ENCODE measurements at regions not wholly inside any gene's neighbourhood (a gene's known extent, or its start where the extent isn't known, plus 50 kb on each side); places are given as distances from the start of the nearest gene placed in this dataset.

GRCh38 chr14:58751788-58752187, 114.0 kb downstream of the DACT1 start:
- no peak for TF ChIP-seq SMC3 (conservative IDR thresholded peaks at IDR 0.05; ENCODE audit: poor library complexity)
- no peak for TF ChIP-seq EP300 (conservative IDR thresholded peaks at IDR 0.05; ENCODE audit: poor library complexity, severe bottlenecking)
- TF ChIP-seq TAF1 (IDR thresholded peaks at IDR 0.05; ENCODE audit: low read depth): no peak
- no peak overlapping the region for H3K27ac ChIP-seq (ENCODE audit: low read length)
- no peak overlapping the region for H3K9ac ChIP-seq (ENCODE audit: low read length)
- H2AFZ ChIP-seq (ENCODE audit: low read depth, low read length): no peak overlapping the region
- no peaks in the 10 kb centered on the region for H3K36me3 ChIP-seq (ENCODE audit: insufficient read depth, low read length)
- no peaks in the 10 kb centered on the region for H3K79me2 ChIP-seq (replicated peaks; ENCODE audit: insufficient read depth, low read length)
- no peaks in the 10 kb centered on the region for H3K27me3 ChIP-seq (ENCODE audit: insufficient read depth, low read depth, low read length)
- no peaks in the 10 kb centered on the region for H3K9me2 ChIP-seq (ENCODE audit: insufficient read depth, low read length)
- H3K4me3 ChIP-seq (ENCODE audit: low read length): no peak overlapping the region
- no peaks in the 10 kb centered on the region for H3F3A ChIP-seq (ENCODE audit: insufficient read depth, low read length, poor library complexity, severe bottlenecking)
- no peaks in the 10 kb centered on the region for H3K9me3 ChIP-seq (ENCODE audit: low read length)
- H3K4me2 ChIP-seq (ENCODE audit: low read length): no peak overlapping the region
- no peaks in the 10 kb centered on the region for H4K20me1 ChIP-seq (ENCODE audit: insufficient read depth)

- no peak overlapping the region for H3K9ac ChIP-seq (ENCODE audit: low read length)
- TF ChIP-seq EP300 (conservative IDR thresholded peaks at IDR 0.05; ENCODE audit: poor library complexity, severe bottlenecking) (no peak), EZH2 (IDR thresholded peaks at IDR 0.05; ENCODE audit: borderline replicate concordance, insufficient read depth, low read length, poor library complexity, severe bottlenecking) (no peak), REST (IDR thresholded peaks at IDR 0.05; ENCODE audit: borderline replicate concordance) (no peak), MXI1 (conservative IDR thresholded peaks at IDR 0.05; ENCODE audit: poor library complexity, severe bottlenecking) (no peak), CTCF (IDR thresholded peaks at IDR 0.05; ENCODE audit: poor library complexity, severe bottlenecking) (no peak), POLR2AphosphoS5 (IDR thresholded peaks at IDR 0.05) (no peak), SMC3 (conservative IDR thresholded peaks at IDR 0.05; ENCODE audit: poor library complexity) (no peak), TAF1 (IDR thresholded peaks at IDR 0.05; ENCODE audit: low read depth) (no peak), RAD21 (conservative IDR thresholded peaks at IDR 0.05) (no peak)
- no peak overlapping the region for H3K4me2 ChIP-seq (ENCODE audit: low read length)
- H2AFZ ChIP-seq (ENCODE audit: low read depth, low read length): no peak overlapping the region
- H3K27ac ChIP-seq (ENCODE audit: low read length): no peak overlapping the region
- H3K79me2 ChIP-seq (replicated peaks; ENCODE audit: insufficient read depth, low read length): no peaks in the 10 kb centered on the region
- H4K20me1 ChIP-seq (ENCODE audit: insufficient read depth): no peaks in the 10 kb centered on the region
- H3K27me3 ChIP-seq (ENCODE audit: insufficient read depth, low read depth, low read length): no peaks in the 10 kb centered on the region
- no peaks in the 10 kb centered on the region for H3K9me3 ChIP-seq (ENCODE audit: low read length)
- no peaks in the 10 kb centered on the region for H3F3A ChIP-seq (ENCODE audit: insufficient read depth, low read length, poor library complexity, severe bottlenecking)
- H3K9me2 ChIP-seq (ENCODE audit: insufficient read depth, low read length): no peaks in the 10 kb centered on the region
- no peaks in the 10 kb centered on the region for H3K36me3 ChIP-seq (ENCODE audit: insufficient read depth, low read length)
- H3K4me3 ChIP-seq (ENCODE audit: low read length): no peak overlapping the region
Observed at GRCh38 chr14:58752289-58752688, 114.5 kb downstream of the DACT1 start.

- no peaks in the 10 kb centered on the region for H3K79me2 ChIP-seq (replicated peaks; ENCODE audit: insufficient read depth, low read length)
- H3K9me2 ChIP-seq (ENCODE audit: insufficient read depth, low read length): no peaks in the 10 kb centered on the region
- H2AFZ ChIP-seq (ENCODE audit: low read depth, low read length): no peak overlapping the region
- no peaks in the 10 kb centered on the region for H4K20me1 ChIP-seq (ENCODE audit: insufficient read depth)
- H3K9ac ChIP-seq (ENCODE audit: low read length): no peak overlapping the region
- no peak overlapping the region for H3K4me3 ChIP-seq (ENCODE audit: low read length)
- no peaks in the 10 kb centered on the region for H3K36me3 ChIP-seq (ENCODE audit: insufficient read depth, low read length)
- H3K4me2 ChIP-seq (ENCODE audit: low read length): no peak overlapping the region
- H3K27ac ChIP-seq (ENCODE audit: low read length): no peak overlapping the region
- TF ChIP-seq CTCF (IDR thresholded peaks at IDR 0.05; ENCODE audit: poor library complexity, severe bottlenecking) (no peak), EP300 (conservative IDR thresholded peaks at IDR 0.05; ENCODE audit: poor library complexity, severe bottlenecking) (no peak), POLR2AphosphoS5 (IDR thresholded peaks at IDR 0.05) (no peak), REST (IDR thresholded peaks at IDR 0.05; ENCODE audit: borderline replicate concordance) (no peak), MXI1 (conservative IDR thresholded peaks at IDR 0.05; ENCODE audit: poor library complexity, severe bottlenecking) (no peak), RAD21 (conservative IDR thresholded peaks at IDR 0.05) (no peak), SMC3 (conservative IDR thresholded peaks at IDR 0.05; ENCODE audit: poor library complexity) (no peak), TAF1 (IDR thresholded peaks at IDR 0.05; ENCODE audit: low read depth) (no peak)
- H3F3A ChIP-seq (ENCODE audit: insufficient read depth, low read length, poor library complexity, severe bottlenecking): no peaks in the 10 kb centered on the region
- H3K27me3 ChIP-seq (ENCODE audit: insufficient read depth, low read depth, low read length): no peaks in the 10 kb centered on the region
- no peaks in the 10 kb centered on the region for H3K9me3 ChIP-seq (ENCODE audit: low read length)
Observed at GRCh38 chr14:58752771-58753201, 115.0 kb downstream of the DACT1 start.
